Caki2 (cell line): ENCODE measurements at regions not wholly inside any gene's neighbourhood (a gene's known extent, or its start where the extent isn't known, plus 50 kb on each side); places are given as distances from the start of the nearest gene placed in this dataset.
"Not testable (repeated sequence)": the region's sequence is repeated elsewhere in the genome, so short reads cannot be mapped to it uniquely, and the experiment has no call there.

Experiments
- DNase-seq: peaks from one replicate; pipeline ENCODE4 v3.0.0-alpha.2; 2015; ENCODE audit warnings: low read depth
- in situ Hi-C: cut with HindIII; loops from 2 replicates; pipeline ENCODE4 v1.10.0; 2016; ENCODE audit warnings: low sequenced_read_pairs, low pct_unique_long_range_greater_than_20kb, mixed read lengths

DNA sequence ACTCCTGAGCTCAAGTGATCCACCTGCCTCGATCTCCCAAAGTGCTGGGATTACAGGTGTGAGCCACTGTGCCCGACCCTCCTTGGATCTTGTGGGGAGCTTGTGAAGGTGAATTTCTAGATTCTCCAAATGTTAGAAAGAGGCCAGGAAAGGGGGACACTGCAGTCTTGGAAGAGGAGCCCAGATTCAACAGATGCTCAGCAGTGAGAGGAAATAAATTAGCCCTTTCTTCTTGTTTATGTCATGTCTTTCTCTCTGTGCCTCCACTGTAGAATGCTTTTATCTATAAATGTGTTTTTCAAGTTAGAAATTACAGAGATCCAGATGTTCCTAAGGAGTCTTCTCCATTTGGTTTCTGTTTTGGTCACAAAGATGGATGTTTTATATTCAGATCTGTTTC, 346.6 kb upstream of the KAZN start:
- no peak for DNase-seq
- in situ Hi-C loops, result no loop called here

DNA sequence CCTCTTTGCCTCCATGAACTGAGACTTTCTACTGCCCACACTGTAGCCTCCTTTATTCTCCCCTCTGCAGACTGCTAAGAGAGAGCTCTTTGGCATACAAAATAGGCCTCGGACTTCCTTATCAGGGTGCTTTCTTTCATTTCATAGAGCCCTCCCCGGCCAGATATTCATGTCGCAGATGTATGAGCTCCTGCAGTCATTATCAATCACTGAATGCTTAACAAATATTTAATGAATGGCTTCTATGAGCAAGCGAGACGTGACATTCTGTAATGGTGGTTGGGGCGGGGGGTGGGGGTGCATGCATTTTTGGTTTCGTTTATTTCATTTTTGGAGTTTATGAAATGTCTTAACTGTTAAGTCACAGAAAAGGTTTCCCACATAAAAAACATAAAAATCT, 344.8 kb upstream of the KAZN start:
- in situ Hi-C loops, result no loop called here
- DNase-seq, result no peak

DNA sequence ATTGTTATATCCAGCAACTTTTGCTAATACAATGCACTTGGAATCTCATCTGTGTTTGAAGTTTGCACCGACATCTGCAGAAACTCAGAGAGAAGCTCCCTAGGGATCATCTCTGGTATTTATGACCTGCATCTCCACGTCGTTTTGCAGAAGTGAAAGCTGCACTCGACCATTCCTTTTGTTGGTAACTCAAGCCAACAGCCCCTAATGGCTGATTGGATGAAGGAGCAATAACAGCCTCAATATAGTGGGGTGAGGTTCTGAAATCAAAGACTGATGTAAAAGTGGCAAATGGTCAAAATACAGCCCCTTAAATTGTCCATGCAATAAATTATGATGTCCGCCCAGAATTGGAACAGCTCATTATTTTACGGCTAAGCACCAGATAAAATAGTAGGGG, 344.2 kb upstream of the KAZN start:
- DNase-seq, result no peak
- in situ Hi-C loops, result no loop called here

DNA sequence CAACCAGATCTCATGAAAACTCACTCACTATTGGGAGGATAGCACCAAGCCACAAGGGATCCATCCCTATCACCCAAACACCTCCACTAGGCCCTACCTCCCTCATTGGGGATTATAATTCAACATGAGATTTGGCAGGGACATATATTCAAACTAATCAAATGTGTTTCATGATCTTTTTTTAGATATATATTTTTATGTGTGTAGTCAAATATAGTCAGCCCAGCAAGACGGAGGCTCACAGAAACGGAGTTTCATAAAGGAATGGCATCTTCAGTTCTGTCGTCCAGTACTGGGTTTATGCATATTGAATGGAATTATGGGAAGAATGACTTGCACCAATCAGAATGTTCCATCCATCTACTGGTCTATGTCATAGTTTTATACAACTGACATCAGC, 343.3 kb upstream of the KAZN start:
- in situ Hi-C loops, result no loop called here
- DNase-seq, result no peak

DNA sequence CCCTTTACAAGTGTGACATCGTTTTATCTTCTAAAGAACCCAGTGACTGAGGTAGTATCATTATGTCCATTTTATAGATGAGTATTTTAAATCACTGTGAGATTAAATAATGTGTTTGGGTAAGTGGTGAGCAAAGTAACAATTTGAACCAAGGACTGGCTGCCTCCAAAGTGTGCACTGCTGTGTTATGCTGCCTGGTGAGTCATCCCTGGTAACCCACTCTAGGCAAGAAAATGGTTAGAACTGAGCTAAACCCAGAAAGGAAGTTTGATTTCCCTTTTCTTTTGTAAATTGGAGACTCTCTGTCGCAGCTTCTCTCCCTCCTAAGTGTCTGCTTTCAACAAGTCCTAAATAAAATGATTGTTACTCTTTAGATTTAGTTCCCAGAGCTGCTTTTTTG, 342.8 kb upstream of the KAZN start:
- no peak for DNase-seq
- in situ Hi-C loops, result no loop called here

DNA sequence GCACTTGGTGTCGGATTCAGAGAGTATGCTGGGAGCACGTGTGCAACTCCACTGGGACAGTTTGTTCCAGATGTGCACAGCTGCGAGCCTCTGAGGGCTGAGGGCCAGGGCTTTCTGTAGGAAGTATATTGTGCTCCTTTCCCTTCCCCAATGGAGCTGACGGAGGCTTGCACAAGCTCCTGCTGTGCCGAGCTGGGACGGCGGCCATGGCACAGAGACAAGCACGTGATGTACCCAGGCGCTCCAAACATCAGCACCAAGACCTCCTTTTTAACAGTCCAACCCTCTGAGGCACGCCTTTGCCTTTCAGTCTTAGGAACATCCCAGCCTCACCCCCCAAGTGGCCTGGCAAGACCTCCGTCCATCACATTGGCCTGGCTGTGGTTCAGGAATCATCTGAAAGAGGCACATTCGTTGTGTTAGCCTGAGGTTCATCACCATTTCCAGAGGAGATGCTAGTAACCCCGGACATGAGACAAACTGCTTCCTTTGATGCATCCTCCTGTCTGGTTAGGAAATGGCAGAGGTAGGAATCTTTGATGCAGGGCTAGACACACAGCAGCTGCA, 339.2 kb upstream of the KAZN start:
- DNase-seq, result no peak
- in situ Hi-C loops, result no loop called here

DNA sequence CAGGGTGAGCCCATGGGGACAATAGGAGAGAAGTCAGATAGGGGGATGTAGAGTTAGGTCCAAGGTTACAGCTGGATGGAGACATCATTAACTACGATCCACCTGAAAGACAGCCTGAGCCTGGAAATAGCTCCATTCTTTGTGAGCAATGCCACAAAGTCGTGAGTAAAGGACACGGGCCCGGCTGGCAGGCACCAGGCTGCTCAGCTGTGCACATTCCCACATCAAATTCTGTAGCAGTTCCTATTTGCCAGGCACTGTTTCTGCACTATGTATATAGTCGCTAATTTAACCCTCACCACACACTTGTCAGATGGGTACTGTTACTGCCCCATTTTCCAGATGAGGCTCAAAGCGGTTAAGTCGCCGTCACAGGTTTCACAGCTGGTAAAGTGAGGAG, 338.0 kb upstream of the KAZN start:
- no peak for DNase-seq
- in situ Hi-C loops, result no loop called here

DNA sequence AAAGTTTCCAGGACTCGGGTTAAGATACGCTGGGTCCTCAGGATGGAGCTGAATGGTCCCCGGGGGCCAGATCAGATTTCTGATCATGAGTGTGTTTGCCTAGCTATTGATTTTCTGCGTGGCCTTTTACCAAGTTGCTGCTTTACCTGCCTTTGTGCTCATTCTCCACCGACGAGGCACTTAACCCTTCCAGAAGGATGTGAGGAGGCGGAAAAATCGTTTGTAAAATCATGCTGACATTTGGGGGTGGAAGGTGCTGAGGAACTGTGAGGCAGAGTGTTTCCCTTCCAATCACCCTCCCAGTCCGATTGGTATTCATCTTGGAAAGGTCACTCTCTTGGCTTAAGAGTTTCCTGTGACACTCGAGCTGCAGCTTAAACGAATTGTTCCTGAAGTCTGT, 337.1 kb upstream of the KAZN start:
- in situ Hi-C loops, result no loop called here

DNA sequence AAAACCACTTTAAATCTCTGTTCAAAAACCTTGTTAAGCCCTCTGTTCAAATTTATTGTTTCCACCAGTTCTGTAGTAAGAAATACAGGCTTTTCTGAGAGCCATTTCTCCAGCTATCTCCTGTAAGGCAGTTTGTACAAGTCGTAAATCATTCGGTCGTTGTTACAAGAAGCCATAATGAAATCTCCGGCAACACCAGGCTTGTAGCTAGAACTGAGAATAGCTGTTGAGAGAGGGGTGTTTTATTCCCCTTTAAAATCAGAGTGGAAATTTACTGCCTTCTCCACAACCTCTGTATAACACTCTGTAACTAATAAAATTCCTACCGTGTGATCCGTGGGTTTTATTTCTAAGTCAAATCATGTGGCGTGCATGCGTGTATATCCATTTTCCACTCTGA, 335.8 kb upstream of the KAZN start:
- no peak for DNase-seq
- in situ Hi-C loops, result no loop called here

More for the DNA sequence above, 337.1 kb upstream of the KAZN start:
- DNase-seq, result no peak

DNA sequence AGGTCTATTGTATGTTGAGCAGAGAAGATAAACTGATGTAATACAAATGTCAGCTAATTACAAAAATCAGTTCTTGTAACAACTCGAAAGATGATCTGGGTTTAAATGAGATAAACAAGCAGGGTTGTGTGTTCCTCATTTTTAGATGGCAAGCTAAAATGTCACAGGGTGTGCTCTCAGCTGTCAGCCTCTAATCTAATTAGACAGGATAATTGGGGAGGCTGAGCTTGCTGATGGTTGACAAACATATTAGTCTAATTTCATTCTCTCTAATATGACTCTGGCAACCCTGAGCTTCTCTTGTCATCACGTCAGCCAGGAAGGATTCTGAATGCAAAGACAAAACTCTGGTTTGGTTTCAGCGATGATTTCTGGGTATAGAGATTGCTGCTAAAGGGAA, 335.3 kb upstream of the KAZN start:
- DNase-seq, result no peak
- in situ Hi-C loops, result no loop called here

DNA sequence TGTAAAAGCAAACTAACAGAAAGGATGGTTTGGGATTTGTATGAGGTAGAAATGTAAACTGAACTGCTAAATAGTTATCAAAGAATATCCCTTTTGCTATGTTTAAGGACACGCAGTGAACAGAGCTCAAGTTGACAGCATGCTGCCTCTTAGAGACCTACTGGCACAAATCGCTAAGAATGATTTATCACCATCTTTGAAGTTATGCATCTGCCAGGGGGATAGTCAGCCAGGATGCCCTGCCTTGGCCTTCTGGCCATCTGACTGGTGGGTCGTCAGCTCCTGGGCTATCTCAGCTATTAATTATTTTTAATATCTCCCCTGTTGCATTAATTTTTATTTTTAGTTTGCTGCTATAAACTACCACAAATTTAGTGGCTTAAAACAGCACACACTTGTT, 334.8 kb upstream of the KAZN start:
- in situ Hi-C loops, result no loop called here
- DNase-seq, result no peak

DNA sequence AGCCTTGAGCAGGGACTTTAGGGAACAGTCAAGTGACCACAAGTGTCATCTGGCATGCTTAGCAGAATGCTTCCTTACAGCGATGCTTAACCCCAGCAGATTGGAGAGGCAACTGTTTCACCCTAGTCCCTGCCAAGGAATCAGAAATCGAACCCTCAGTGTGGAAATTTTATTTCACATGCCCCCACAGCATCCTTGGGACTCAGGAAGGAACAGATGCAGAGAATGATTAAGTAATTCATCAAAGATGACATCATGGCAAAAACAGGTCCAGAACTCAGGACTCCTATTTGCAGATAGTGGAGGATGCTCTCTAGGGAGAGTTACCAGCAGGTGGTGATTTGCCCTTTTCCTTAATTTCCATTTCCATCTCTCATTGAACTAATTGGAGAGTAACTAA, 333.0 kb upstream of the KAZN start:
- in situ Hi-C loops, result no loop called here
- no peak for DNase-seq

DNA sequence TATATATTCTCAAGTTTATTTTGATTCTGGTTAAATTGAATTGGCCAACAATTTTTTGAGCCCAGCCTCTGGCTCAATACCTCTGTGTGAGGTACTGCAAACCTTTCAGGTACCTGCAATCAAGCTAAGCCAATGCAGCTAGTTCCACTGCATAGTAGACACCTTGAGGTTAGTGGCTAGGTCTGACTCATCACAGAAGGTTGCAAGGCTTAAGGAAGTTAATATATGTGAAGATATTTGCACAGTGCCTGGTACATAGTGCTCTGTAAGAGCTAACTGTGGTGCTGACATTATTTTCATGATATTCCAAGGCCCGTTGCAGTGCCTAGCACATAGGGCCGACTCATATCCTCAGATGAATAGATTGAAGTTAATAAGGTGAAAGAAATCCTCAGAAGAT, 330.5 kb upstream of the KAZN start:
- in situ Hi-C loops, result no loop called here
- DNase-seq, result no peak

DNA sequence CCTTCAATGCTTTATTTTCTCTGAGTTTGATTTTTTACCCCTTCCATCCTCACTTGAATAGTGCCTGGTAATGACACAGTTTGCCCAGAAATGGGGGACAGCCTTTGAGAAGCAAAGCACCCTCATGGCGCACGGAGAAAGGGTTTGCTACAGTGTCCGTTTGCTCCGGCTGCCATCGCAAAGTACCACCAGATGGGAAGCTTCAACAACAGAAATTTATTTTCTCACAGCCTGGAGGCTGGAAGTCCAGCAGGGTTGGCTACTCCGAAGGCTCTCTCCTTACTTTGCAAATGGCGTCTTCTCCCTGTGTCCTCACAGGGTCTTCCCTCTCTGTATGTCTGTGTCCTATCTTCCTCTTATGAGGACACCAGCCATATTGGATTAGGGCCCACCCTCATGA, 327.7 kb upstream of the KAZN start:
- in situ Hi-C loops, result no loop called here
- DNase-seq, result no peak

DNA sequence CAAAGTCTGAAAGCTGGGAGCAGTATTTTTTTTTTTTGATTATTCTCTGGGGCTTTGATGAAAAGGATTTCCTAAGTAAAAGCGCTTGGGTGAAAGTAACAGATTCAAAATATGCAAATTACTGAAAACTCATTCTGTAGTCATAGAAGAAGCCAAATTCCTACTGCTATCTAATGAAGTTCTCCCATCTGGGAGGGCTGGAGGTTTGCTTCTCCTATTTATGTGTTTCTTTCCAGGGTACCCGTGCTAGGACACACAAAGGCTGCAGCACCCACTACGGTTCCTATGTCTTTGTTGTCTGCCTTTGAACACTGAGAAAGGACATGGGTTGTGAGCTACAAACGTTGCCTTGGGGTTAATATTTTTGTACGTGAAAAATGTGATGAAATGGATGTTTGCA, 324.7 kb upstream of the KAZN start:
- in situ Hi-C loops, result no loop called here
- no peak for DNase-seq

DNA sequence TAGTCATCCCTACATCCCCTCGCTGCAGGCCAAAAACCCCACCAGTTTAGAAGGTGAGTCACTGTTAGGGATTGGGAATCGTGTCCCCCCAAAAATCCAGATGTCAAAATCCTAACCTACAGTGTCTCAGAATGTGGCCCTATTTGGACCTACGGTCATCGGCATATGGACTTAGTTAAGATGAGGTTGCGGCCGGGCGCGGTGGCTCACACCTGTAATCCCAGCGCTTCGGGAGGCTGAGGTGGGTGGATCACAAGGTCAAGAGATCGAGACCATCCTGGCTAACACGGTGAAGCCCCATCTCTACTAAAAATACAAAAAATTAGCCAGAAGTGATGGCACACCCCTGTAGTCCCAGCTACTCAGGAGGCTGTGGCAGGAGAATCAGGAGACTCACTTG, 318.6 kb upstream of the KAZN start:
- DNase-seq, in situ Hi-C loops: not testable (repeated sequence)

DNA sequence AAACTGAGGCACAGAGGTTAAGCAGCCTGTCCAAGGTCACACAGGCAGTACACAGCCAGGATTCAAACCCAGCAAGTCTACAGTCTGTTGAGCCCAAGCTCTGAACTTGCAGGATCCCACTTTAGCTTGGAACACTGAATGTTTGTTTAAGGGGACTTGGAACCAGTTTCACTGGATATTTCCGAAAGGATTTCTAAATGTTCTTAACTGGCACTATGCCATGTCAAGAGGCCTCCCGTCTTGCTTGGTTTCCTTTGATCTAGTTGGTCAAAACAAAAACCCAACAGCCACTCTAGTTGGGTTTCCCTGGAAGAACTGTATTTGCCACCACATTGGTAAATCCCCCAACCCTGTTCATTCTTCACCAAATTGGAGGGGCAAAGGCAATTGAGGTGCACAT, 317.6 kb upstream of the KAZN start:
- in situ Hi-C loops, result no loop called here
- no peak for DNase-seq

DNA sequence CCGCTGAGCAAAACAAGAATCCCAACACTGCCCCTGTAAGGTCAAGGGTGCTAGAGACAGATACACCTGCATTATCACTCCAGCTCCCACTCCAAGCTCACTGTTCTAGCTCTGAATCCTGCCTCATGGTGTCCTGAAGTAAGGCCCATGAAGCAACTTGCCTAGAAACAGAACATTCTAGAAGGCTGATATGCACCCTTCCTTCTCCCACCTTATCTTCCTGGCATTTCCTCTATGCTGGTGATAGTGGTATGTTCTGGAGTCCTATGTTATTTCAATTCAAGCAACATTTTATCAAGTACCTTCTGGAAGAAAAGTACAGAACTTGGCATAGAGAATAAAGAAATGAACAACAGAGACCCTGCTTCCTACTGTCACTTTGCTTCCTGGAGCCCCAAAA, 317.1 kb upstream of the KAZN start:
- in situ Hi-C loops, result no loop called here
- no peak for DNase-seq

DNA sequence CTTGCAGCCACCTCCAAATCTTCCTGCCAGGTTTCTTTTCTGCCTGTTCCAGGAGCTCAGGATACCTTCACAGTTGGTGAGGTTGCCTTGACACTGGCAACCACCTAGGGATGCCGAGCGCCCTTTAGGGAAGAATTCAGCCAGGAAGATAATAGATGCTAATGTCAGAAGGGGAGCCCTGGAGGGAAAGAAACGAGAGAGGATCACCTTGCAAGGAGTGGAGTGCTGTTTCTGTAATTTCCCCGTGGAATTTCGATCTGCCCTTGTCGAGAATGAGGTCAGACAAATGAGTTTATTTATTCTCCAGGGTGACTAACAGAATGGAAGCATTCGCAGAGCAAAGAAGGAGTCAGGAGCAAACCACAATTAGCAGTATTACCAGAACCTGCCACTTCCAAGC, 315.8 kb upstream of the KAZN start:
- in situ Hi-C loops, result no loop called here
- peak; percentile 12 for DNase-seq

DNA sequence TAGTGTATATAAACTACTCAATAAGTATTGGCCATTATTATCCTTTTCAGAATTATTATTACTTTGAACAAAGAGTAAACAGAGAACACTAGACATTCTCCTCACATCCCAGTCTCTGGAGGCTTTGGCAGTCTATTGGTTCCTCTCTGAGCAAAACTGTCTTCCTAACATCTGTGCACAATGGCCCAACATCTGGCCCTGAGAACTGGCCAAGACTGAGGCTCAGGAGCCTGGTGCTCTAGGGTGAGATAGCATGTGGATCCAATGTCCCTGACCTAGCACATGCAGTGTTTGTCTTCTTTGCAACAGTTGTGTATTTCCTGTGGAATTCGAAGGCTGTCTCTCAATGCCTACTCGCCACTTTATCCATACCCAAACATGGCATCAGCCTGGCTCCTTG, 313.2 kb upstream of the KAZN start:
- in situ Hi-C loops, result no loop called here
- no peak for DNase-seq

DNA sequence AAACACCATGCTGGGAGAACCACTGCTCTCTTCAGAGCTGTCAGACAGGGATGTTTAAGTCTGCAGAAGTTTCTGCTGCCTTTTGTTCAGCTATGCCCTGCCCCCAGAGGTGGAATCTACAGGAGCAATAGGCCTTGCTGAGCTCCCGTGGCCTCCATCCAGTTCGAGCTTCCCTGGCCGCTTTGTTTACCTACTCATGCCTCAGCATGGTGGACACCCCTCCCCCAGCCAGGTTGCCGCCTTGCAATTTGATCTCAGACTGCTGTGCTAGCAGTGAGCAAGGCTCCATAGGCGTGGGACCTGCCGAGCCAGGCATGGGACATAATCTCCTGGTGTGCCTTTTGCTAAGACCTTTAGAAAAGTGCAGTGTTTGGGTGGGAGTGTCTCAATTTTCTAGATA, 307.3 kb upstream of the KAZN start:
- DNase-seq, in situ Hi-C loops: not testable (repeated sequence)
